Adrenal gland (tissue), 9 donors: ENCODE measurements at regions not wholly inside any gene's neighbourhood (a gene's known extent, or its start where the extent isn't known, plus 50 kb on each side); places are given as distances from the start of the nearest gene placed in this dataset.

Experiments used
- DNase-seq, 7 donors: peaks; one replicate each; pipeline ENCODE4 v3.0.0-alpha.2; 2019 to 2020
- H3K27ac ChIP-seq, 5 donors: fragments of 200-600 bp; sonication (generic) in 4 of 5; 1 replicate in 3 of 5; 2 replicates in 2 of 5; pipeline versions ENCODE4 v1.5.1 to v1.8.0; 2016 to 2020; ENCODE audit warnings: mild to moderate bottlenecking in 1 of 5
- H3K27me3 ChIP-seq: fragments of 200-600 bp; 2 replicates; pipeline ENCODE4 v1.8.0; 2021
- H3K36me3 ChIP-seq, 2 donors: fragments of 200-600 bp; replicated peaks in 1 of 2; 1 replicate in 1 of 2; 2 replicates in 1 of 2; pipeline versions ENCODE4 v1.5.1 to v1.8.0; 2018 to 2022
- H3K4me1 ChIP-seq, 2 donors: fragments of 200-600 bp; replicated peaks in 1 of 2; 1 replicate in 1 of 2; 2 replicates in 1 of 2; pipeline versions ENCODE4 v1.5.1 to v1.8.0; 2018 to 2021
- H3K4me3 ChIP-seq, 4 donors: fragments of 200-600 bp; sonication (generic) in 3 of 4; one replicate each; pipeline ENCODE4 v1.5.1; 2016 to 2018
- H3K9me3 ChIP-seq, 3 donors: fragments of 200-600 bp; sonication (generic) in 1 of 3; replicated peaks in 1 of 3; 1 replicate in 2 of 3; 2 replicates in 1 of 3; pipeline versions ENCODE4 v1.5.1 to v1.8.0; 2016 to 2021
- POLR2A ChIP-seq, 2 donors: fragments of 450-650 bp; IDR thresholded peaks; one replicate each; pipeline ENCODE4 v1.6.1; 2017; ENCODE audit warnings: antibody characterized with exemption in 2 of 2, mild to moderate bottlenecking in 2 of 2, moderate library complexity in 1 of 2
- WGBS, 4 donors: extraction: QIAGEN DNeasy Blood & Tissue Kit in 2 of 4; methylation state at CpG; one replicate each; pipeline versions ENCODE4 v1.1.5 to v1.1.7; 2013 to 2017; 5-methylcytosine and 5-hydroxymethylcytosine counted together
- intact Hi-C, 2 donors: fragments of 100-400 bp; cut with DNase I; formaldehyde crosslinking; loops; one replicate each; pipeline versions ENCODE4 v1.14.1 to v1.15.0; 2022 to 2023
- TF ChIP-seq, protein P1 (sequence below), 6 experiments: fragments of 450-650 bp in 4 of 6; fragments of 200-600 bp in 2 of 6; sonication (generic) in 1 of 6; IDR thresholded peaks; 1 replicate in 5 of 6; 2 replicates in 1 of 6; pipeline versions ENCODE4 v1.5.1 to v1.8.0; 2016 to 2021; ENCODE audit warnings: antibody characterized with exemption in 6 of 6, mild to moderate bottlenecking in 2 of 6, moderate library complexity in 1 of 6
- donor health status: healthy with polysubstance abuse.
- donor health status: Bipolar disorder and iron deficiency.
- donor health status: DM: yes; HTN: yes; CAD: no.
- donor health status: DM: no; HTN: no; CAD: no.
- donor health status: DM: no; HTN: no; CAD: no.

DNA sequence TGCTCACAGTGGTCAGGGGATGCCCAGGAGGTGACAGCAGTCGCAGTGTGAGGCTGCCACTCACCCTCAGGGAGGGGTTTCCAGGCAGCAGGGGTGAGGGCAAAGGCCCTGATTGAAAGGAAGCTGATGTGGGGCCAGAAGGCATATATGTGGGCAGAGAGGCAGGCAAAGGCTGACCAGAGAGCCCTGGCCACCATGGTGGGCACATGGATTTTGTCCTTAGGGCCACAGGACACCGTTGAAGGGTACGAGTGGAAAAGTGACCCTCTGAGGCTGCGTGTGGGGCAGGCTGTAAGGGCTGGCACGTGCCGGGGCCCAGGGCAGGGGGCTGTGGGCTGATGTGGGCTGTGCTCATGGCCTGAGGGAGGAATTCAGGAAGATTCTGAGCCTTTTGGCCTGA lies 57.5 kb upstream of the ZNF32 start:
- DNase-seq = no peak
- H3K4me1 ChIP-seq = no peaks in the 10 kb centered on the region
- no peaks in the 10 kb centered on the region for H3K36me3 ChIP-seq
- no peaks in the 10 kb centered on the region for H3K9me3 ChIP-seq
- WGBS, 4 donors = 78 to 89% (median 82%) methylated on average over 6 of the region's 6 CpGs
- no peak overlapping the region for H3K27ac ChIP-seq
- no peak for TF ChIP-seq POLR2A (IDR thresholded peaks at IDR 0.05)
- TF ChIP-seq, protein P1, sequence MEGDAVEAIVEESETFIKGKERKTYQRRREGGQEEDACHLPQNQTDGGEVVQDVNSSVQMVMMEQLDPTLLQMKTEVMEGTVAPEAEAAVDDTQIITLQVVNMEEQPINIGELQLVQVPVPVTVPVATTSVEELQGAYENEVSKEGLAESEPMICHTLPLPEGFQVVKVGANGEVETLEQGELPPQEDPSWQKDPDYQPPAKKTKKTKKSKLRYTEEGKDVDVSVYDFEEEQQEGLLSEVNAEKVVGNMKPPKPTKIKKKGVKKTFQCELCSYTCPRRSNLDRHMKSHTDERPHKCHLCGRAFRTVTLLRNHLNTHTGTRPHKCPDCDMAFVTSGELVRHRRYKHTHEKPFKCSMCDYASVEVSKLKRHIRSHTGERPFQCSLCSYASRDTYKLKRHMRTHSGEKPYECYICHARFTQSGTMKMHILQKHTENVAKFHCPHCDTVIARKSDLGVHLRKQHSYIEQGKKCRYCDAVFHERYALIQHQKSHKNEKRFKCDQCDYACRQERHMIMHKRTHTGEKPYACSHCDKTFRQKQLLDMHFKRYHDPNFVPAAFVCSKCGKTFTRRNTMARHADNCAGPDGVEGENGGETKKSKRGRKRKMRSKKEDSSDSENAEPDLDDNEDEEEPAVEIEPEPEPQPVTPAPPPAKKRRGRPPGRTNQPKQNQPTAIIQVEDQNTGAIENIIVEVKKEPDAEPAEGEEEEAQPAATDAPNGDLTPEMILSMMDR (IDR thresholded peaks at IDR 0.05) = no peak
- intact Hi-C loops = no loop called here
- H3K27me3 ChIP-seq = no peaks in the 10 kb centered on the region
- no peak overlapping the region for H3K4me3 ChIP-seq

DNA sequence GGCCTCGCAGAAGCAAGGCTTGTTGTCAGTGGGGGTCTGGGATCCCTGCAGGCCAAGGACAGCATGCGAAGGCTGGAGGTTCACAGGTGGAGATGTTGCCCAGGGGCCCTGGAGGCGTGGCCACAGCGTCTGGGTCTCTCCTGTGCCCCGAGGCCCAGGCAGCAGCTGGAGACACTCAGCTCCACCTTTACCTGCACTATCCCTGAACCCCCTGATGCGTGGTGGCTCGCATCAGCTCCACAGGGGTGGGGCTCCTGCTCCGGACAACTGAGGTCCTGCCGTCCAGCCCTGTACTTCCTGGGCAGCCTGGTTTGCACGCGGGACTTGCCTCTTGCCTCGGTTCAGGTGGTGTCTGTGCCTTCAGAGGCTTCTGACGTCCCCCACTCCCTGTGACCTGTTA lies 54.6 kb upstream of the ZNF32 start:
- no peak overlapping the region for H3K27ac ChIP-seq
- H3K4me3 ChIP-seq = no peak overlapping the region
- 74 to 90% (median 83%) methylated on average over 5 to 13 of the region's 13 CpGs for WGBS, 4 donors
- no peak for DNase-seq
- no peaks in the 10 kb centered on the region for H3K9me3 ChIP-seq
- no peak for TF ChIP-seq POLR2A (IDR thresholded peaks at IDR 0.05)
- TF ChIP-seq, protein P1 (IDR thresholded peaks at IDR 0.05) = no peak
- no peaks in the 10 kb centered on the region for H3K27me3 ChIP-seq
- no peaks in the 10 kb centered on the region for H3K36me3 ChIP-seq
- intact Hi-C loops = no loop called here
- H3K4me1 ChIP-seq = peaks cover 0 to 4% of the 10 kb centered on the region in 2 donors

DNA sequence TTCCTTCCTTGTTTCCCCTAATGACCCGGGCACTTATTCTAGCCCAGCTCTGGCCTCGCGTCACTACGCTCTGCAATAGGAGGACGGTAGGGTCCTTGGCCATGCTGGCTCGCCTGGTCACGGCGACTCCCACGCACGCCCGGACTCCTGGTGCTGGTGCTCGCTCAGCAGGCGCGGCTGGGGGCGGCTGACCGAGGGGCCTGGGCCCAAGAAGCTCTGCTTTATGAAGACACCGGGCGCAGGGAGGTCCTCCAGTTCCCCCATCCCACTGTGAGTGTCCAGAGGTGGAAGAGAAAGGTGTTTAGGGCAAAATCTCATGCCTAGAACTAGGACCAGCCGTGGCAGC lies 54.2 kb upstream of the ZNF32 start:
- DNase-seq = no peak
- Histone ChIP-seq H3K27me3 (no peaks in the 10 kb centered on the region), H3K4me3 (no peak overlapping the region), H3K36me3 (no peaks in the 10 kb centered on the region), H3K27ac (no peak overlapping the region), H3K9me3 (no peaks in the 10 kb centered on the region), H3K4me1 (peaks cover 0 to 6% of the 10 kb centered on the region in 2 donors)
- TF ChIP-seq, protein P1 (IDR thresholded peaks at IDR 0.05) = no peak
- TF ChIP-seq POLR2A (IDR thresholded peaks at IDR 0.05) = no peak
- 90 to 95% (median 94%) methylated on average over 7 to 19 of the region's 19 CpGs for WGBS, 4 donors
- intact Hi-C loops = no loop called here

DNA sequence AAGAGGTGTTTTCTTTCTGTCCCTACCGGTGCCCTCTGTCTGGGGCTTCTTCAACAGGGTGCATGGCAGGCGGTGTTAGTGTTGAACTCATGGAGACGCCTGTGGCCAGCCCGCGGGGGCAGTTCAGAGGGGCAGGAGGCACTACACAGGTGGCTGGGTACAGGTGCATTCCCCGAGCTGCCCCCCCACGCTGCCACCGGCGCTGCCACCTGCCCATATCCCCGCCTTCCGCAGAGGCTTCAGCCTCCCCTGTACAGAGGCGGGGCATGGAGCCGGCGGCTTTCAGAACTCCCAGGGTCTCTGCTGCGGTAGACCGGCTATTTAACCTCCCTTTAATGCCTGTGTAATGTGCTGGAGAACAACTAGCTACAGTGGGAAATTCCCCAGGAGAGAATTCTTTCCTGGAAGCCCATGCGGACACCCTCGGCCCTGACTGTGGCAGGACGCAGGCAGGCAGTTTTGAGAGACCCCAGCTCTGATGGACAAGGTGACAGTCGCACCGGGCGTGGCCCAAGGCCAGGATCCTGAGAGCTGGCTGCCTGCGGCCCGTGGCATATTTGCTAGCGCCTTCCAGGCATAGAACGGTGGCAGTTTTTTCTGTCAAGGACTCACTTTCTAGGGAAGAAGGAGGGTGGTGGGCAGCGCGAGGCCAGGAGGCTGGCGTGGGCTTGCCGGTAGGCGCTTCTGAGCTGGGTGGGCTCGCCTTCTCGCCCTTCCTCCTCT lies 53.7 kb upstream of the ZNF32 start:
- intact Hi-C loops = no loop called here
- H3K9me3 ChIP-seq = no peaks in the 10 kb centered on the region
- no peaks in the 10 kb centered on the region for H3K36me3 ChIP-seq
- H3K27me3 ChIP-seq = no peaks in the 10 kb centered on the region
- WGBS, 4 donors = 80 to 90% (median 86%) methylated on average over 17 to 33 of the region's 33 CpGs
- H3K4me1 ChIP-seq = peaks cover 0 to 6% of the 10 kb centered on the region in 2 donors
- H3K27ac ChIP-seq = no peak overlapping the region
- DNase-seq = no peak
- H3K4me3 ChIP-seq = no peak overlapping the region
- TF ChIP-seq, protein P1 (IDR thresholded peaks at IDR 0.05) = no peak
- TF ChIP-seq POLR2A (IDR thresholded peaks at IDR 0.05) = no peak
